CD4-positive, alpha-beta memory T cell (primary cell): ENCODE measurements at regions not wholly inside any gene's neighbourhood (a gene's known extent, or its start where the extent isn't known, plus 50 kb on each side); places are given as distances from the start of the nearest gene placed in this dataset.

Source experiments
- CTCF ChIA-PET: fragments of 350-600 bp; sonication (Branson Sonifier 250); formaldehyde crosslinking; loops from one replicate; lab custom pipeline; 2021; ENCODE audit warnings: inconsistent platforms; ENCODE audit not compliant: partially characterized antibody; lab: Charles Lee
- POLR2A ChIA-PET: fragments of 350-600 bp; sonication (Branson Sonifier 250); formaldehyde crosslinking; loops from one replicate; lab custom pipeline; 2021; ENCODE audit not compliant: partially characterized antibody; lab: Charles Lee
- DNase-seq, 5 donors: peaks; one replicate each; pipeline versions ENCODE4 v3.0.0 to v3.0.0-alpha.2; 2020 to 2022; ENCODE audit warnings: mixed read lengths in 1 of 5
- H3K27ac ChIP-seq: one replicate; pipeline ENCODE4 v1.7.0; 2013; ENCODE audit warnings: low read depth, low read length
- H3K27me3 ChIP-seq: 2 replicates; pipeline ENCODE4 v1.7.0; 2013; ENCODE audit warnings: mild to moderate bottlenecking, low read length, moderate library complexity; ENCODE audit not compliant: insufficient read depth
- H3K36me3 ChIP-seq: 2 replicates; pipeline ENCODE4 v1.7.0; 2013; ENCODE audit warnings: mild to moderate bottlenecking, low read length, moderate library complexity; ENCODE audit not compliant: insufficient read depth
- H3K4me1 ChIP-seq: 2 replicates; pipeline ENCODE4 v1.7.0; 2013; ENCODE audit warnings: mild to moderate bottlenecking, low read length, moderate library complexity; ENCODE audit not compliant: insufficient read depth
- H3K4me3 ChIP-seq, 2 donors: one replicate each; pipeline ENCODE4 v1.7.0; 2013; ENCODE audit warnings: low read length in 2 of 2, mild to moderate bottlenecking in 1 of 2
- H3K9me3 ChIP-seq, 2 donors: one replicate each; pipeline ENCODE4 v1.7.0; 2013; ENCODE audit warnings: low read length in 2 of 2, control low read depth in 1 of 2; ENCODE audit not compliant: control insufficient read depth in 1 of 2
- H3K27ac Mint-ChIP-seq, 7 donors: one replicate each; pipeline ENCODE4 v1.8.0; 2020 to 2021; ENCODE audit warnings: mixed read lengths in 7 of 7, mild to moderate bottlenecking in 6 of 7, inconsistent platforms in 3 of 7, moderate library complexity in 3 of 7
- H3K27me3 Mint-ChIP-seq, 2 donors: one replicate each; pipeline ENCODE4 v1.8.0; 2020 to 2021; ENCODE audit warnings: mixed read lengths in 2 of 2
- H3K36me3 Mint-ChIP-seq, 2 donors: one replicate each; pipeline ENCODE4 v1.8.0; 2020 to 2021; ENCODE audit warnings: mixed read lengths in 2 of 2, inconsistent platforms in 1 of 2, mild to moderate bottlenecking in 1 of 2
- H3K4me1 Mint-ChIP-seq, 4 donors: one replicate each; pipeline ENCODE4 v1.8.0; 2020 to 2021; ENCODE audit warnings: mixed read lengths in 4 of 4, mild to moderate bottlenecking in 1 of 4
- H3K4me3 Mint-ChIP-seq, 8 donors: one replicate each; pipeline ENCODE4 v1.8.0; 2020 to 2021; ENCODE audit warnings: mixed read lengths in 8 of 8, mild to moderate bottlenecking in 7 of 8, moderate library complexity in 6 of 8, inconsistent platforms in 3 of 8
- H3K9me3 Mint-ChIP-seq, 8 donors: one replicate each; pipeline ENCODE4 v1.8.0; 2020 to 2021; ENCODE audit warnings: mixed read lengths in 8 of 8, mild to moderate bottlenecking in 5 of 8, inconsistent platforms in 3 of 8, moderate library complexity in 1 of 8
- intact Hi-C: fragments of 100-400 bp; cut with micrococcal nuclease; formaldehyde crosslinking; loops from one replicate; pipeline ENCODE4 v1.15.1; 2023

DNA sequence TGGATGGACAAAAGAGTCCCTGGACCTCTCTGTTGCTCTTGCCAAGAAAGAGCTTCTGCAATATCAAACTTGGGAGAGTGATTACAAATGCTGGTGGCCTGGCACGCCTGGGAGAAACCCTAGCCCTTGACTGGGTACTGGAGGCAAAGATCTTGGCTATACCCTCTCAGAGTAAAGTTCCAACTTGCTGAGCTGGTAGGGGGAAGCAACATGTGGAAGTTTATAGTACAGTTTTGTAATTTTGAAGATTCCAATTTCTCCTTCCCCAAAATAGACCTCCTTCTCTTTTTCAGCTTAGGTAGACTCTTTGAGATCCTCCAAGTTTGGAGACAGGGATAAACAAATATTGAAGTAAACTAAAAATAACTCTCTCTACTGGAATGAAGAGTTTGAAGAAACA is 645.3 kb downstream of the NR4A2 start:
- CTCF ChIA-PET = no interaction called here
- intact Hi-C loops = no loop called here
- DNase-seq = no peak

DNA sequence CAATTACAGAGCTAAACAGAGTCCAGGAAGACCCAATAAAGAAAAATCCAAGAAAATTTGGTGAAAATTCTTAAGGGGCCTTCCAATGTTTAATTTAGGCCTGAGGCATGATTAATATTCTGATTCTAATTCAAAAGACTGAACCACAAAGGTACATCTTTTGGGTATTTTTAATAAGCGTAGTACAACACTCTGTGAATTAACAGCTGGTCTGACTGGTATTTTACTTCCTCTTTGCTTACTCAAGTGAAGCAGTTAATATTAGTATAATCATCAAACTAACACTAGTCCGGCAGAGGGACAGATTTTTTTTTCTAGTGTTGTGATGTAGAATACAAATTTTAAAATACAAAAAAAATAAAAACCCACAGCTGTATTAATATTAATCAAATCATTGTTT is 652.9 kb downstream of the NR4A2 start:
- Mint-ChIP-seq H3K36me3 (no peaks in the 10 kb centered on the region), H3K27ac (no peak overlapping the region), H3K9me3 (peaks cover 0 to 3% (median 0%) of the 10 kb centered on the region in 8 donors), H3K27me3 (no peaks in the 10 kb centered on the region), H3K4me1 (no peaks in the 10 kb centered on the region), H3K4me3 (no peak overlapping the region)
- H3K4me1 ChIP-seq = no peaks in the 10 kb centered on the region
- no peaks in the 10 kb centered on the region for H3K9me3 ChIP-seq
- intact Hi-C loops = no loop called here
- no peak overlapping the region for H3K27ac ChIP-seq
- CTCF ChIA-PET = no interaction called here
- no peak overlapping the region for H3K4me3 ChIP-seq
- H3K36me3 ChIP-seq = no peaks in the 10 kb centered on the region
- no peaks in the 10 kb centered on the region for H3K27me3 ChIP-seq
- no peak for DNase-seq
- POLR2A ChIA-PET = no interaction called here

More for the DNA sequence above, 645.3 kb downstream of the NR4A2 start:
- Mint-ChIP-seq H3K27ac (no peak overlapping the region), H3K4me1 (no peaks in the 10 kb centered on the region), H3K9me3 (no peaks in the 10 kb centered on the region), H3K4me3 (no peak overlapping the region), H3K27me3 (no peaks in the 10 kb centered on the region), H3K36me3 (no peaks in the 10 kb centered on the region)
- Histone ChIP-seq H3K36me3 (no peaks in the 10 kb centered on the region), H3K4me3 (no peak overlapping the region), H3K27ac (no peak overlapping the region), H3K27me3 (no peaks in the 10 kb centered on the region), H3K9me3 (no peaks in the 10 kb centered on the region), H3K4me1 (no peaks in the 10 kb centered on the region)
- POLR2A ChIA-PET = no interaction called here

DNA sequence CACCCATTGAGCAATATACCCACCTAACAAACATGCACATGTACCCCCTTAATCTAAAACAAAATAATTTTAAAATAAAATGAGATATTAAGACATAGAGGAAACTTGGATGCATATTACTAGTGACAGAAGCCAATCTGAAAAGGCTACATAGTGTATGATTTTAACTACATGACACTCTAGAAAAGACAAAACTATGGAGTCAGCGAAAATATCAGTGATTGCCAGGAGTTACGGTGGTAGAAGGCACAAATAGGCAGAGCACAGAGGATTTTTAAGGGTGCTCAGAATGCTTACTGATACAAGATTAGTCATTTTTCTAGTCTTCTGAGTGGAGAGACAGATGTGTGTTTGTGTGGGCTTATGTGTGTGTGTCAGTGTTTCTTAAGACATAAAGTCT is 656.6 kb downstream of the NR4A2 start:
- no peak overlapping the region for H3K4me3 Mint-ChIP-seq
- POLR2A ChIA-PET = no interaction called here
- H3K27me3 Mint-ChIP-seq = no peaks in the 10 kb centered on the region
- H3K9me3 Mint-ChIP-seq = peaks cover 0 to 7% (median 3%) of the 10 kb centered on the region in 8 donors
- Histone ChIP-seq H3K27me3 (no peaks in the 10 kb centered on the region), H3K4me3 (no peak overlapping the region), H3K36me3 (no peaks in the 10 kb centered on the region), H3K9me3 (no peaks in the 10 kb centered on the region), H3K4me1 (no peaks in the 10 kb centered on the region), H3K27ac (no peak overlapping the region)
- no peak overlapping the region for H3K27ac Mint-ChIP-seq
- H3K4me1 Mint-ChIP-seq = no peaks in the 10 kb centered on the region
- no peak for DNase-seq
- intact Hi-C loops = no loop called here
- CTCF ChIA-PET = no interaction called here
- H3K36me3 Mint-ChIP-seq = no peaks in the 10 kb centered on the region

DNA sequence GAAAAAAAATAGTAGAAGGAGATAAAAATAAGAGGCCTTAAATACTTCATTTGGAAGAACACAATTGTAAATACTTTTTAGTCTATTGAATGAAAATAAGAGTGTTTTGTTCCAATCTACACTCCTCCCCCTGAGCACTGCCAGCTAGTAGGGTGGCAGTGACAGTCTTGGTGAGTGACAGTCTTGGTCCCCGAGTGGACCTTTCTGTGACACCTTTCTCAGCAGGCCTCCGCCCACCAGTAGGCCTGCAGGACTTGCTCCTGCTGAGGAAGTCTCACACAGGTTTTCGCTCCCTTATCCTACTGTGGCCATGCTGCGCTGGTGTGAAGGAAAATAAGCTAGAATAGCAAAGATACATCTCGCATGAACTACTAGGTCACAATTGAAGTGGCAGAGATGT is 666.8 kb downstream of the NR4A2 start:
- no peak overlapping the region for H3K4me3 Mint-ChIP-seq
- CTCF ChIA-PET = no interaction called here
- no peaks in the 10 kb centered on the region for H3K27me3 Mint-ChIP-seq
- no peaks in the 10 kb centered on the region for H3K4me1 Mint-ChIP-seq
- H3K36me3 ChIP-seq = no peaks in the 10 kb centered on the region
- H3K36me3 Mint-ChIP-seq = no peaks in the 10 kb centered on the region
- POLR2A ChIA-PET = no interaction called here
- no peaks in the 10 kb centered on the region for H3K4me1 ChIP-seq
- H3K4me3 ChIP-seq = no peak overlapping the region
- no peak overlapping the region for H3K27ac Mint-ChIP-seq
- H3K27me3 ChIP-seq = no peaks in the 10 kb centered on the region
- intact Hi-C loops = no loop called here
- no peaks in the 10 kb centered on the region for H3K9me3 Mint-ChIP-seq
- H3K27ac ChIP-seq = no peak overlapping the region
- H3K9me3 ChIP-seq = no peaks in the 10 kb centered on the region
- DNase-seq = no peak

GRCh38 chr2:155663265-155663664 is 669.3 kb downstream of the NR4A2 start:
- intact Hi-C loops = no loop called here
- ChIA-PET CTCF (no interaction called here), POLR2A (interaction anchor here (0.6 kb wide), 1 partner anchor 16 kb away, joined by 3 read pairs; no protein-coding TSS in a partner anchor)
- Mint-ChIP-seq H3K4me1 (no peaks in the 10 kb centered on the region), H3K9me3 (no peaks in the 10 kb centered on the region), H3K27ac (no peak overlapping the region), H3K4me3 (no peak overlapping the region), H3K36me3 (no peaks in the 10 kb centered on the region), H3K27me3 (no peaks in the 10 kb centered on the region)
- H3K4me1 ChIP-seq = no peaks in the 10 kb centered on the region
- no peaks in the 10 kb centered on the region for H3K27me3 ChIP-seq
- H3K4me3 ChIP-seq = no peak overlapping the region
- H3K27ac ChIP-seq = no peak overlapping the region
- no peak for DNase-seq
- H3K36me3 ChIP-seq = no peaks in the 10 kb centered on the region
- no peaks in the 10 kb centered on the region for H3K9me3 ChIP-seq

DNA sequence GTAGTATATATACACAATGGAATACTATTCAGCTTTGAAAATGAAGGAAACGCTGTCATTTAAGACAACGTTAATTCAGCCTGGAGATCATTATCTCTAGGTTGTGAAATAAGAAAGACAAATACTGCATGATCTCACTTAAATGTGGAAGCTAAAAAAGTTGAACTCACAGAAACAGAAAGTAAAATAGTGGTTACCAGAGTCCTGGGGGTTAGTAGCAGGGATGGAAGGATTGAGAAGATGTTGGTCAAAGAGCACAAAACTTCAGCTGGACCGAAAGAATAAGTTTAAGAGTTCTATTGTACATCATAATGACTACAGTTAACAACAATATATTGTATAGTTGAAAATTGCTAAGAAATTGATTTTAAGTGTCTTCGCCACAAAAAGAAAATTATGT is 670.3 kb downstream of the NR4A2 start:
- no peak for DNase-seq
- intact Hi-C loops = no loop called here
- Histone ChIP-seq H3K27ac (no peak overlapping the region), H3K27me3 (no peaks in the 10 kb centered on the region), H3K36me3 (no peaks in the 10 kb centered on the region), H3K4me3 (no peak overlapping the region), H3K4me1 (no peaks in the 10 kb centered on the region), H3K9me3 (no peaks in the 10 kb centered on the region)
- H3K27me3 Mint-ChIP-seq = no peaks in the 10 kb centered on the region
- H3K36me3 Mint-ChIP-seq = no peaks in the 10 kb centered on the region
- CTCF ChIA-PET = no interaction called here
- H3K9me3 Mint-ChIP-seq = no peaks in the 10 kb centered on the region
- no peak overlapping the region for H3K27ac Mint-ChIP-seq
- no peak overlapping the region for H3K4me3 Mint-ChIP-seq
- H3K4me1 Mint-ChIP-seq = no peaks in the 10 kb centered on the region
- POLR2A ChIA-PET = no interaction called here

- ChIA-PET POLR2A (no interaction called here), CTCF (no interaction called here)
- intact Hi-C loops = no loop called here
- Mint-ChIP-seq H3K36me3 (no peaks in the 10 kb centered on the region), H3K4me1 (no peaks in the 10 kb centered on the region), H3K27ac (no peak overlapping the region), H3K27me3 (no peaks in the 10 kb centered on the region), H3K9me3 (peaks cover 0 to 3% (median 0%) of the 10 kb centered on the region in 8 donors), H3K4me3 (no peak overlapping the region)
- Histone ChIP-seq H3K9me3 (no peaks in the 10 kb centered on the region), H3K4me3 (no peak overlapping the region), H3K4me1 (no peaks in the 10 kb centered on the region), H3K36me3 (no peaks in the 10 kb centered on the region), H3K27ac (no peak overlapping the region), H3K27me3 (no peaks in the 10 kb centered on the region)
- no peak for DNase-seq
Measured at GRCh38 chr2:155653176-155653575, 679.3 kb downstream of the NR4A2 start.

- intact Hi-C loops = no loop called here
- CTCF ChIA-PET = no interaction called here
- H3K36me3 ChIP-seq = no peaks in the 10 kb centered on the region
Measured at GRCh38 chr2:155651851-155652250, 680.7 kb downstream of the NR4A2 start.

More at GRCh38 chr2:155651851-155652250, 680.7 kb downstream of the NR4A2 start:
- no peaks in the 10 kb centered on the region for H3K36me3 Mint-ChIP-seq
- Histone ChIP-seq H3K4me1 (no peaks in the 10 kb centered on the region), H3K9me3 (no peaks in the 10 kb centered on the region), H3K27ac (no peak overlapping the region), H3K4me3 (no peak overlapping the region), H3K27me3 (no peaks in the 10 kb centered on the region)
- H3K4me3 Mint-ChIP-seq = no peak overlapping the region
- POLR2A ChIA-PET = no interaction called here
- H3K27ac Mint-ChIP-seq = no peak overlapping the region
- no peaks in the 10 kb centered on the region for H3K27me3 Mint-ChIP-seq
- DNase-seq = no peak
- no peaks in the 10 kb centered on the region for H3K4me1 Mint-ChIP-seq
- peaks cover 0 to 3% (median 0%) of the 10 kb centered on the region in 8 donors for H3K9me3 Mint-ChIP-seq
